ENCODE measurements at regions not wholly inside any gene's neighbourhood (a gene's known extent, or its start where the extent isn't known, plus 50 kb on each side); places are given as distances from the start of the nearest gene placed in this dataset.
A peak's percentile ranks its signal among the peaks of the same experiment; 100 is the strongest.

- ChIA-PET CTCF (interaction anchor here (1.4 kb wide), 1 partner anchor 58 kb away, joined by 3 read pairs; no protein-coding TSS in a partner anchor), POLR2A (no interaction called here)
- DNase-seq (ENCODE audit: extremely low spot score): no peak
- TF ChIP-seq, protein P1, sequence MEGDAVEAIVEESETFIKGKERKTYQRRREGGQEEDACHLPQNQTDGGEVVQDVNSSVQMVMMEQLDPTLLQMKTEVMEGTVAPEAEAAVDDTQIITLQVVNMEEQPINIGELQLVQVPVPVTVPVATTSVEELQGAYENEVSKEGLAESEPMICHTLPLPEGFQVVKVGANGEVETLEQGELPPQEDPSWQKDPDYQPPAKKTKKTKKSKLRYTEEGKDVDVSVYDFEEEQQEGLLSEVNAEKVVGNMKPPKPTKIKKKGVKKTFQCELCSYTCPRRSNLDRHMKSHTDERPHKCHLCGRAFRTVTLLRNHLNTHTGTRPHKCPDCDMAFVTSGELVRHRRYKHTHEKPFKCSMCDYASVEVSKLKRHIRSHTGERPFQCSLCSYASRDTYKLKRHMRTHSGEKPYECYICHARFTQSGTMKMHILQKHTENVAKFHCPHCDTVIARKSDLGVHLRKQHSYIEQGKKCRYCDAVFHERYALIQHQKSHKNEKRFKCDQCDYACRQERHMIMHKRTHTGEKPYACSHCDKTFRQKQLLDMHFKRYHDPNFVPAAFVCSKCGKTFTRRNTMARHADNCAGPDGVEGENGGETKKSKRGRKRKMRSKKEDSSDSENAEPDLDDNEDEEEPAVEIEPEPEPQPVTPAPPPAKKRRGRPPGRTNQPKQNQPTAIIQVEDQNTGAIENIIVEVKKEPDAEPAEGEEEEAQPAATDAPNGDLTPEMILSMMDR (IDR thresholded peaks at IDR 0.05; ENCODE audit: control extremely low read depth, extremely low read depth, low read depth, missing control alignments): no peak
Observed at GRCh38 chr6:1463751-1464426, 74.5 kb downstream of the FOXF2 start.

- POLR2A ChIA-PET: no interaction called here
Observed at GRCh38 chr6:1464781-1465370, 75.5 kb downstream of the FOXF2 start.

GRCh38 chr6:1468126-1468525 is 78.8 kb downstream of the FOXF2 start:
- TF ChIP-seq, protein P1 (IDR thresholded peaks at IDR 0.05; ENCODE audit: control extremely low read depth, extremely low read depth, low read depth, missing control alignments): no peak
- no peak for DNase-seq (ENCODE audit: extremely low spot score)
- ChIA-PET CTCF (interaction anchor here (1.5 to 1.7 kb wide), 2 partner anchors 9 to 13 kb away, joined by 3 to 6 read pairs; no protein-coding TSS in a partner anchor), POLR2A (no interaction called here)

More at GRCh38 chr6:1464781-1465370, 75.5 kb downstream of the FOXF2 start:
- TF ChIP-seq, protein P1 (IDR thresholded peaks at IDR 0.05; ENCODE audit: control extremely low read depth, extremely low read depth, low read depth, missing control alignments): no peak
- DNase-seq (ENCODE audit: extremely low spot score): no peak
- CTCF ChIA-PET: interaction anchor here (0.9 to 1.4 kb wide), 2 partner anchors 10 to 57 kb away, joined by 3 read pairs; no protein-coding TSS in a partner anchor

DNA sequence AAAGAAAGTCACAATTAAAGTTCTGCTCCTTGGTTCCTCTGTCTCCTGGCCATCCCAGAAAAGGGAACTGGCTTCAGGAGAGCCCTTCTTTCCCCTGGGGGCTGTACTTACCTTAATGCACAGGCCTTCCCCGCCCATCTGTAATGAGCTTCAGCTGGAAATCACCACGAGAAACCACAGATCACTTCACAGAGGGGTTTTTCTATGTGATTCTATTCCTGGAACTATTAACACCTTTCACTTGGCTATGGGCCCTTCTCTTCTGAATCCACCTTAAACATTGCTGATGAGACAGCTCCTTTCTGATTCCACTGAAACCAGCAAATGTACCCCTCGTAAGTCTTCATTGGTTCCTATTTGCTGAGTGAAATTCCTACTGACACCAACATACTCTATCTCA is 80.7 kb downstream of the FOXF2 start:
- peak; percentile 47 for DNase-seq (ENCODE audit: extremely low spot score)
- ChIA-PET CTCF (interaction anchor here (1.5 to 2.5 kb wide), 3 partner anchors 10 to 15 kb away, joined by 4 to 10 read pairs (median 8); no protein-coding TSS in a partner anchor), POLR2A (no interaction called here)
- TF ChIP-seq, protein P1 (IDR thresholded peaks at IDR 0.05; ENCODE audit: control extremely low read depth, extremely low read depth, low read depth, missing control alignments): no peak

DNA sequence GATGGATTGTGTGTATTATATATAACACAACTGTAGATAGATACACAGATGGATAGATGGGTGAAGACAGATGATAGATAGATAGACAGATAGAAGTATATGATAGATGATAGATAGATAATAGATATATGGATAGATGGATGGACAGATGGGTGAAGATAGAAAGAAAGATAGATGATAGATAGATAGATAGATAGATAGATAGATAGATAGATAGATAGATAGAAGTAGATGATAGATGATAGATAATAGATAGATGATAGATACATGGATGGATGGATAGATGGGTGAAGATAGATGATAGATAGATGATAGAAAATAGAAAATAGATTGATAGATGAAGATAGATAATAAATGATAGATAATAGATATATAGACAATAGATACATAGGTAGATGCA is 83.3 kb downstream of the FOXF2 start:
- TF ChIP-seq, protein P1 (IDR thresholded peaks at IDR 0.05; ENCODE audit: control extremely low read depth, extremely low read depth, low read depth, missing control alignments): no peak
- CTCF ChIA-PET: no interaction called here
- POLR2A ChIA-PET: no interaction called here
- no peak for DNase-seq (ENCODE audit: extremely low spot score)

GRCh38 chr6:1473166-1473565 is 83.8 kb downstream of the FOXF2 start:
- ChIA-PET CTCF (no interaction called here), POLR2A (no interaction called here)
- TF ChIP-seq, protein P1 (IDR thresholded peaks at IDR 0.05; ENCODE audit: control extremely low read depth, extremely low read depth, low read depth, missing control alignments): no peak
- no peak for DNase-seq (ENCODE audit: extremely low spot score)

All from GM10248 (cell line).